NCI-H2171 (cell line): ENCODE measurements at regions not wholly inside any gene's neighbourhood (a gene's known extent, or its start where the extent isn't known, plus 50 kb on each side); places are given as distances from the start of the nearest gene placed in this dataset.
A peak's percentile ranks its signal among the peaks of the same experiment; 100 is the strongest.
"Not testable (repeated sequence)": the region's sequence is repeated elsewhere in the genome, so short reads cannot be mapped to it uniquely, and the experiment has no call there.

Experiments
- DNase-seq: peaks from one replicate; lab custom pipeline; 2025; lab: John Stamatoyannopoulos, UW

- no peak for DNase-seq
Measured at GRCh38 chr17:22265807-22266206, 573.5 kb downstream of the KCNJ18 start.

GRCh38 chr17:22266231-22266630, 573.9 kb downstream of the KCNJ18 start:
- peak; percentile 71 for DNase-seq

GRCh38 chr17:22267019-22267418, 574.7 kb downstream of the KCNJ18 start:
- no peak for DNase-seq

GRCh38 chr17:22268214-22268911, 576.0 kb downstream of the KCNJ18 start:
- DNase-seq = no peak

- no peak for DNase-seq
Measured at GRCh38 chr17:22268912-22269220, 576.5 kb downstream of the KCNJ18 start.

GRCh38 chr17:22270381-22270780, 578.1 kb downstream of the KCNJ18 start:
- no peak for DNase-seq

- DNase-seq = not testable (repeated sequence)
Measured at GRCh38 chr17:22270809-22271208, 578.5 kb downstream of the KCNJ18 start.

- DNase-seq = no peak
Measured at GRCh38 chr17:22272363-22273146, 580.2 kb downstream of the KCNJ18 start.

- no peak for DNase-seq
Measured at GRCh38 chr17:22273308-22273707, 581.0 kb downstream of the KCNJ18 start.

- no peak for DNase-seq
Measured at GRCh38 chr17:22277595-22277994, 585.3 kb downstream of the KCNJ18 start.

GRCh38 chr17:22278302-22279275, 586.3 kb downstream of the KCNJ18 start:
- DNase-seq = no peak

GRCh38 chr17:22286337-22287041, 594.2 kb downstream of the KCNJ18 start:
- DNase-seq = no peak

- DNase-seq = not testable (repeated sequence)
Measured at GRCh38 chr17:22298484-22298951, 606.2 kb downstream of the KCNJ18 start.

GRCh38 chr17:22300177-22300576, 607.9 kb downstream of the KCNJ18 start:
- DNase-seq = no peak

GRCh38 chr17:22300731-22301352, 608.5 kb downstream of the KCNJ18 start:
- no peak for DNase-seq

- DNase-seq = no peak
Measured at GRCh38 chr17:22301353-22301745, 609.0 kb downstream of the KCNJ18 start.

GRCh38 chr17:22303096-22303495, 610.8 kb downstream of the KCNJ18 start:
- no peak for DNase-seq

GRCh38 chr17:22303865-22304264, 611.5 kb downstream of the KCNJ18 start:
- DNase-seq = no peak

GRCh38 chr17:22304667-22305303, 612.5 kb downstream of the KCNJ18 start:
- DNase-seq = no peak

GRCh38 chr17:22305356-22306071, 613.2 kb downstream of the KCNJ18 start:
- DNase-seq = no peak
